ENCODE measurements at regions not wholly inside any gene's neighbourhood (a gene's known extent, or its start where the extent isn't known, plus 50 kb on each side); places are given as distances from the start of the nearest gene placed in this dataset.
A peak's percentile ranks its signal among the peaks of the same experiment; 100 is the strongest.

- peaks cover 3% of the 10 kb centered on the region for H3K27me3 Mint-ChIP-seq (ENCODE audit: unreplicated experiment)
- peaks cover 3% of the 10 kb centered on the region for H3K9me3 Mint-ChIP-seq (ENCODE audit: unreplicated experiment)
- no peak overlapping the region for H3K27ac Mint-ChIP-seq (ENCODE audit: unreplicated experiment)
- H3K36me3 Mint-ChIP-seq (ENCODE audit: unreplicated experiment) = peaks cover 4% of the 10 kb centered on the region
- TF ChIP-seq CTCF (IDR thresholded peaks at IDR 0.05; ENCODE audit: partially characterized antibody, unreplicated experiment) = no peak
- H3K4me1 Mint-ChIP-seq (ENCODE audit: low read depth, unreplicated experiment) = no peaks in the 10 kb centered on the region
- H3K4me3 Mint-ChIP-seq (ENCODE audit: unreplicated experiment) = no peak overlapping the region
- DNase-seq = no peak
Observed at GRCh38 chr1:55380355-55380970, 165.3 kb upstream of the USP24 start.

- Mint-ChIP-seq H3K27ac (ENCODE audit: unreplicated experiment) (no peak overlapping the region), H3K9me3 (ENCODE audit: unreplicated experiment) (peaks cover 3% of the 10 kb centered on the region), H3K27me3 (ENCODE audit: unreplicated experiment) (peaks cover 3% of the 10 kb centered on the region), H3K4me3 (ENCODE audit: unreplicated experiment) (no peak overlapping the region), H3K36me3 (ENCODE audit: unreplicated experiment) (peaks cover 4% of the 10 kb centered on the region), H3K4me1 (ENCODE audit: low read depth, unreplicated experiment) (no peaks in the 10 kb centered on the region)
- peak; percentile 64 for DNase-seq
- TF ChIP-seq CTCF (IDR thresholded peaks at IDR 0.05; ENCODE audit: partially characterized antibody, unreplicated experiment) = peak; percentile 59
Observed at GRCh38 chr1:55378582-55378981, 163.4 kb upstream of the USP24 start.

- Mint-ChIP-seq H3K27ac (ENCODE audit: unreplicated experiment) (no peak overlapping the region), H3K27me3 (ENCODE audit: unreplicated experiment) (peaks cover 3% of the 10 kb centered on the region)
- no peak for DNase-seq
Observed at GRCh38 chr1:55376897-55377296, 161.7 kb upstream of the USP24 start.

GRCh38 chr1:55375617-55376258, 160.6 kb upstream of the USP24 start:
- Mint-ChIP-seq H3K4me1 (ENCODE audit: low read depth, unreplicated experiment) (no peaks in the 10 kb centered on the region), H3K27me3 (ENCODE audit: unreplicated experiment) (peaks cover 3% of the 10 kb centered on the region), H3K36me3 (ENCODE audit: unreplicated experiment) (no peaks in the 10 kb centered on the region), H3K27ac (ENCODE audit: unreplicated experiment) (no peak overlapping the region), H3K9me3 (ENCODE audit: unreplicated experiment) (no peaks in the 10 kb centered on the region), H3K4me3 (ENCODE audit: unreplicated experiment) (no peak overlapping the region)
- peak; percentile 30 for DNase-seq
- peak; percentile 96 for TF ChIP-seq CTCF (IDR thresholded peaks at IDR 0.05; ENCODE audit: partially characterized antibody, unreplicated experiment)

More at GRCh38 chr1:55376897-55377296, 161.7 kb upstream of the USP24 start:
- Mint-ChIP-seq H3K9me3 (ENCODE audit: unreplicated experiment) (peaks cover 3% of the 10 kb centered on the region), H3K4me1 (ENCODE audit: low read depth, unreplicated experiment) (no peaks in the 10 kb centered on the region), H3K4me3 (ENCODE audit: unreplicated experiment) (no peak overlapping the region), H3K36me3 (ENCODE audit: unreplicated experiment) (peaks cover 4% of the 10 kb centered on the region)
- no peak for TF ChIP-seq CTCF (IDR thresholded peaks at IDR 0.05; ENCODE audit: partially characterized antibody, unreplicated experiment)

All from glutamatergic neuron (in vitro differentiated cells).